Keratinocyte (primary cell): ENCODE measurements at regions not wholly inside any gene's neighbourhood (a gene's known extent, or its start where the extent isn't known, plus 50 kb on each side); places are given as distances from the start of the nearest gene placed in this dataset.

Experiments used
- DNase-seq: peaks from one replicate; pipeline ENCODE4 v3.0.0-alpha.2; 2011; ENCODE audit warnings: low read depth, missing footprints, low spot score
- FAIRE-seq: peaks from 2 replicates; lab custom pipeline; 2011; peaks lifted over from hg19 to GRCh38; lab: Jason Lieb, UNC
- H2AFZ ChIP-seq: 2 replicates; pipeline ENCODE4 v1.6.0; 2012; ENCODE audit warnings: low read length, control low read depth, inconsistent platforms; ENCODE audit not compliant: control insufficient read depth
- H3K27ac ChIP-seq: 2 replicates; pipeline ENCODE4 v1.5.1; 2011; ENCODE audit warnings: low read length; ENCODE audit not compliant: control insufficient read depth, insufficient read depth
- H3K27me3 ChIP-seq: 3 replicates; pipeline ENCODE4 v1.6.0; 2011; ENCODE audit warnings: low read length; ENCODE audit not compliant: control insufficient read depth, insufficient read depth; ENCODE audit errors: extremely low read depth
- H3K36me3 ChIP-seq, 2 experiments: 2 replicates in 1 of 2; 3 replicates in 1 of 2; pipeline ENCODE4 v1.5.1; 2011; ENCODE audit warnings: low read length in 2 of 2, mild to moderate bottlenecking in 1 of 2; ENCODE audit not compliant: control insufficient read depth in 2 of 2, insufficient read depth in 2 of 2; ENCODE audit errors: extremely low read depth in 1 of 2
- H3K4me1 ChIP-seq: 3 replicates; pipeline ENCODE4 v1.5.1; 2011; ENCODE audit warnings: low read length; ENCODE audit not compliant: control insufficient read depth, insufficient read depth; ENCODE audit errors: extremely low read depth
- H3K4me2 ChIP-seq: 3 replicates; pipeline ENCODE4 v1.6.0; 2011; ENCODE audit warnings: low read depth, low read length; ENCODE audit not compliant: control insufficient read depth, insufficient read depth; ENCODE audit errors: extremely low read depth
- H3K4me3 ChIP-seq, 3 experiments: fragments of 200-600 bp in 1 of 3; sonication (generic) in 1 of 3; 2 replicates in 2 of 3; 3 replicates in 1 of 3; pipeline ENCODE4 v1.5.1; 2011 to 2016; ENCODE audit warnings: low read length in 3 of 3, mild to moderate bottlenecking in 3 of 3, control low read depth in 2 of 3, inconsistent platforms in 1 of 3, low read depth in 1 of 3, mixed read lengths in 1 of 3, mixed run types in 1 of 3, moderate library complexity in 1 of 3; ENCODE audit not compliant: control insufficient read depth in 2 of 3, insufficient read depth in 2 of 3; ENCODE audit errors: extremely low read depth in 1 of 3
- H3K79me2 ChIP-seq: 2 replicates; pipeline ENCODE4 v1.6.0; 2012; ENCODE audit warnings: low read length; ENCODE audit not compliant: control insufficient read depth, insufficient read depth
- H3K9ac ChIP-seq: 3 replicates; pipeline ENCODE4 v1.6.0; 2011; ENCODE audit warnings: low read length; ENCODE audit not compliant: control insufficient read depth, insufficient read depth; ENCODE audit errors: extremely low read depth
- H3K9me1 ChIP-seq: 3 replicates; pipeline ENCODE4 v1.6.0; 2011; ENCODE audit warnings: low read length; ENCODE audit not compliant: control insufficient read depth, insufficient read depth; ENCODE audit errors: extremely low read depth
- H3K9me3 ChIP-seq: 2 replicates; pipeline ENCODE4 v1.5.1; 2012; ENCODE audit warnings: low read depth, low read length; ENCODE audit not compliant: control insufficient read depth
- H4K20me1 ChIP-seq: 3 replicates; pipeline ENCODE4 v1.6.0; 2011; ENCODE audit warnings: low read length; ENCODE audit not compliant: control insufficient read depth, insufficient read depth; ENCODE audit errors: extremely low read depth
- EZH2 ChIP-seq: IDR thresholded peaks from one replicate; pipeline ENCODE4 v1.6.1; 2012; ENCODE audit warnings: inconsistent platforms, mild to moderate bottlenecking, low read length, moderate library complexity
- dilution Hi-C: fragments of 300-500 bp; cut with MboI; formaldehyde crosslinking; loops from one replicate; pipeline ENCODE4 v1.7.0; 2020; ENCODE audit warnings: low sequenced_read_pairs; ENCODE audit not compliant: extremely low pct_ligation_motif_present
- TF ChIP-seq, protein P1 (sequence below), 3 experiments: IDR thresholded peaks in 1 of 3; conservative IDR thresholded peaks in 1 of 3; optimal IDR thresholded peaks in 1 of 3; 2 replicates in 2 of 3; 3 replicates in 1 of 3; pipeline versions ENCODE3 to v1.5.1; 2011; ENCODE audit warnings: low read length in 3 of 3, mild to moderate bottlenecking in 3 of 3, moderate library complexity in 2 of 3, control low read depth in 1 of 3, inconsistent platforms in 1 of 3; ENCODE audit not compliant: insufficient read depth in 2 of 3; ENCODE audit errors: extremely low read depth in 1 of 3

DNA sequence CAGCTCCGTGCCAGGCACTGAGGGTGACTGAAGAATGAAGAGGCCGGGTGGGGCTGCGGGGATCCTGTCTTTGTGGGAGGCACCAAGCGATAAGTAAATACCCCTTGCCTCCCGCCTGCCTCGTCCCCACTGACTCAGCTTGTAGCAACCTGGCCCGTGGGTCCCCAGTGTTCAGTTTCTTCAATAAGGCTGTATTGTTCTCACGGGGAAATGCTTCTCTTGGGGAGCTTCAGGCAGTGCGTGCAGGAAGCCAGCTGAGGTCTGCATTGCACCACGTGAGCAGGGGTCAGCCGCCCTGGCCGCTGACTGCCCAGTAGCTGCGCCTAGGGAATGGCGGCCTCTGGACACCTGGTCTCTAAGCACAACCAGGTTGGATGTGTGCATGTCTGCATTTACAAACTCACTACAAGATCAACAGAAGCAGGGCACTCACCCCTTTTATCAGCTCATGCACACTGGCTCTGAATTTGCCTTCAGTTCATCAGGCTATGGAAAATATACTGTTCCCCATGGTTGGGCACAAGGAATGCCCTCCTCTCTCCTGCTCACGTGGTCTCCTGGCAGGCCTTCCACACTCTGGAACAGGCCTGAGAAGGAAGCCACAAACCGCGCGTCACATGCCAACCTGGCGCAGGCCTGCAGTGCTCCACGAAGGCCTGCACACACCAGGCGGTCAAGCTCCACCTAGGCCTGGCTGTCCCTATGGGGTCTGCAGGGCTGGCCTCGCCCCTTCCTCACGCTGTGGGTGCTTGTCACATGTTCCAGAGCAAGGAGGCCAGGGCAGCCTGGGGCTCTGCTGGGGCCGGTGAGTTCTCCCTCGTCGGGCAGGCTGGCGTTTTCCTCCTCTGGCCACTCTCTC is 135.7 kb upstream of the RNF32 start:
- no peak overlapping the region for H3K4me2 ChIP-seq
- no peak overlapping the region for H2AFZ ChIP-seq
- H3K27ac ChIP-seq = no peak overlapping the region
- no peak overlapping the region for H3K9ac ChIP-seq
- H3K9me1 ChIP-seq = no peaks in the 10 kb centered on the region
- no peaks in the 10 kb centered on the region for H3K4me1 ChIP-seq
- FAIRE-seq (no peak), DNase-seq (no peak)
- no peaks in the 10 kb centered on the region for H3K36me3 ChIP-seq
- no peak for TF ChIP-seq EZH2
- TF ChIP-seq, protein P1, sequence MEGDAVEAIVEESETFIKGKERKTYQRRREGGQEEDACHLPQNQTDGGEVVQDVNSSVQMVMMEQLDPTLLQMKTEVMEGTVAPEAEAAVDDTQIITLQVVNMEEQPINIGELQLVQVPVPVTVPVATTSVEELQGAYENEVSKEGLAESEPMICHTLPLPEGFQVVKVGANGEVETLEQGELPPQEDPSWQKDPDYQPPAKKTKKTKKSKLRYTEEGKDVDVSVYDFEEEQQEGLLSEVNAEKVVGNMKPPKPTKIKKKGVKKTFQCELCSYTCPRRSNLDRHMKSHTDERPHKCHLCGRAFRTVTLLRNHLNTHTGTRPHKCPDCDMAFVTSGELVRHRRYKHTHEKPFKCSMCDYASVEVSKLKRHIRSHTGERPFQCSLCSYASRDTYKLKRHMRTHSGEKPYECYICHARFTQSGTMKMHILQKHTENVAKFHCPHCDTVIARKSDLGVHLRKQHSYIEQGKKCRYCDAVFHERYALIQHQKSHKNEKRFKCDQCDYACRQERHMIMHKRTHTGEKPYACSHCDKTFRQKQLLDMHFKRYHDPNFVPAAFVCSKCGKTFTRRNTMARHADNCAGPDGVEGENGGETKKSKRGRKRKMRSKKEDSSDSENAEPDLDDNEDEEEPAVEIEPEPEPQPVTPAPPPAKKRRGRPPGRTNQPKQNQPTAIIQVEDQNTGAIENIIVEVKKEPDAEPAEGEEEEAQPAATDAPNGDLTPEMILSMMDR (optimal IDR thresholded peaks at IDR 0.05 in 1 of 3, IDR thresholded peaks at IDR 0.05 in 1 of 3, conservative IDR thresholded peaks at IDR 0.05 in 1 of 3; ENCODE audit: extremely low read depth in 1 of 3, insufficient read depth in 2 of 3, low read length in 3 of 3) = no peak
- no peak overlapping the region for H3K4me3 ChIP-seq
- no peaks in the 10 kb centered on the region for H3K79me2 ChIP-seq
- H3K9me3 ChIP-seq = peaks cover 4% of the 10 kb centered on the region
- dilution Hi-C loops = no loop called here
- H3K27me3 ChIP-seq = no peaks in the 10 kb centered on the region
- no peaks in the 10 kb centered on the region for H4K20me1 ChIP-seq

DNA sequence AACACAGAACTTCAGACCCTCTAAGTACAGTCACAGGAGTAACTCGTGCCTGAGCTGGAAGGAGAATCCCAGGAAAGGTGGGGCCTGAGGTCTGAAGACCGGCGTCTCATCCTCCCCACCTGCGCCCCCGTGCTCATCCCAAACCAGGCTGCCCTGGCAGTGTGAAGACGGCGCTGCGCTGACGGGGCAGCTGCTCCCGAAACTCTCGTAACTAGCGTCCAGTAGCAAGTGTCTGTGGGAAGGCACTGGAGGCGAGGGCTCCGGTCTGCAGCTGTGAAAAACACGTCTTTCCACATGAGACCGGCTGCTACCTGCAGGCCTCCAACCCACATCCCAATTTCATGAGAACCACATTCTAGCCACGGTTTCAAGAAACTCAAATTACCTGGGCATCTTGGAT is 136.6 kb upstream of the RNF32 start:
- no peak overlapping the region for H3K9ac ChIP-seq
- H3K27ac ChIP-seq = no peak overlapping the region
- TF ChIP-seq EZH2 = no peak
- TF ChIP-seq, protein P1 (optimal IDR thresholded peaks at IDR 0.05 in 1 of 3, IDR thresholded peaks at IDR 0.05 in 1 of 3, conservative IDR thresholded peaks at IDR 0.05 in 1 of 3; ENCODE audit: extremely low read depth in 1 of 3, insufficient read depth in 2 of 3, low read length in 3 of 3) = no peak
- no peaks in the 10 kb centered on the region for H3K27me3 ChIP-seq
- H3K36me3 ChIP-seq = no peaks in the 10 kb centered on the region
- H3K4me2 ChIP-seq = no peak overlapping the region
- H3K4me3 ChIP-seq = no peak overlapping the region
- no peaks in the 10 kb centered on the region for H3K79me2 ChIP-seq
- H4K20me1 ChIP-seq = no peaks in the 10 kb centered on the region
- H2AFZ ChIP-seq = no peak overlapping the region
- no peak for DNase-seq
- H3K9me1 ChIP-seq = no peaks in the 10 kb centered on the region
- peaks cover 4% of the 10 kb centered on the region for H3K9me3 ChIP-seq
- no peaks in the 10 kb centered on the region for H3K4me1 ChIP-seq
- FAIRE-seq = no peak
- dilution Hi-C loops = no loop called here
